A673 (cell line): ENCODE measurements at regions not wholly inside any gene's neighbourhood (a gene's known extent, or its start where the extent isn't known, plus 50 kb on each side); places are given as distances from the start of the nearest gene placed in this dataset.

ENCODE experiments used
- BruUV-seq: library from RNA; stranded (reverse); fragments of 400-500 nt; replicated peaks from 2 replicates; lab custom pipeline; 2021; lab: Mats Ljungman, UMichigan
- CTCF ChIA-PET: fragments of 300-600 bp; sonication (Branson Sonifier 250); formaldehyde crosslinking; loops from one replicate; lab custom pipeline; 2022; ENCODE audit warnings: antibody characterized with exemption; lab: Charles Lee
- POLR2A ChIA-PET: fragments of 300-600 bp; sonication (Branson Sonifier 250); formaldehyde crosslinking; loops from one replicate; lab custom pipeline; 2022; ENCODE audit warnings: antibody characterized with exemption; ENCODE audit not compliant: low non-redundant PET; lab: Charles Lee
- DNase-seq: peaks from one replicate; pipeline ENCODE4 v3.0.0-alpha.2; 2015; ENCODE audit warnings: low spot score
- H3K27ac ChIP-seq: fragments of 200-600 bp; sonication (generic); 2 replicates; pipeline ENCODE4 v1.5.1; 2016; ENCODE audit warnings: mixed run types, low read depth, mild to moderate bottlenecking, mixed read lengths, antibody characterized with exemption, low read length; ENCODE audit not compliant: poor library complexity, severe bottlenecking
- H3K27me3 ChIP-seq: fragments of 200-600 bp; sonication (generic); replicated peaks from 2 replicates; pipeline ENCODE4 v1.6.1; 2017; ENCODE audit warnings: mixed run types, low read depth, mild to moderate bottlenecking, mixed read lengths, antibody characterized with exemption, low read length; ENCODE audit not compliant: insufficient read depth, poor library complexity
- H3K36me3 ChIP-seq: fragments of 200-600 bp; sonication (generic); 2 replicates; pipeline ENCODE4 v1.6.1; 2016; ENCODE audit warnings: mixed run types, mild to moderate bottlenecking, mixed read lengths, antibody characterized with exemption, low read length; ENCODE audit not compliant: insufficient read depth, poor library complexity, severe bottlenecking
- H3K4me1 ChIP-seq: fragments of 200-600 bp; sonication (generic); 2 replicates; pipeline ENCODE4 v1.6.1; 2017; ENCODE audit warnings: mixed run types, mild to moderate bottlenecking, mixed read lengths, antibody characterized with exemption, low read length; ENCODE audit not compliant: insufficient read depth, poor library complexity, severe bottlenecking
- H3K4me3 ChIP-seq: fragments of 200-600 bp; sonication (generic); 2 replicates; pipeline ENCODE4 v1.5.1; 2016; ENCODE audit warnings: low read depth, mixed run types, mild to moderate bottlenecking, mixed read lengths, low read length; ENCODE audit not compliant: poor library complexity, severe bottlenecking
- H3K9me3 ChIP-seq: fragments of 200-600 bp; sonication (generic); 2 replicates; pipeline ENCODE4 v1.6.1; 2016; ENCODE audit warnings: mixed run types, low read depth, mild to moderate bottlenecking, mixed read lengths, antibody characterized with exemption, low read length; ENCODE audit not compliant: poor library complexity, severe bottlenecking
- CTCF ChIP-seq: fragments of 300-800, 200-600 bp; sonication (generic); conservative IDR thresholded peaks from 2 replicates; pipeline ENCODE4 v1.5.1; 2017; ENCODE audit warnings: low read depth, mild to moderate bottlenecking, antibody characterized with exemption, low read length, moderate library complexity, mixed read lengths
- EZH2 ChIP-seq: fragments of 200-600 bp; sonication (generic); IDR thresholded peaks from 2 replicates; pipeline ENCODE4 v1.6.1; 2017; ENCODE audit warnings: borderline replicate concordance, low read depth, mild to moderate bottlenecking, mixed read lengths, antibody characterized with exemption, low read length; ENCODE audit not compliant: poor library complexity, severe bottlenecking
- intact Hi-C: fragments of 100-400 bp; cut with micrococcal nuclease; formaldehyde crosslinking; loops from one replicate; pipeline ENCODE4 v1.10.0; 2022; ENCODE audit not compliant: unreplicated experiment

- no peak overlapping the region for H3K4me3 ChIP-seq
- intact Hi-C loops, result no loop called here
- no peak for DNase-seq
- H3K27ac ChIP-seq, result no peak overlapping the region
- no peak for TF ChIP-seq EZH2
- TF ChIP-seq CTCF, result no peak
- ChIA-PET CTCF (no interaction called here), POLR2A (no interaction called here)
- BruUV-seq, result no TSS peak
- peaks cover 32% of the 10 kb centered on the region for H3K27me3 ChIP-seq
- H3K9me3 ChIP-seq, result no peaks in the 10 kb centered on the region
- H3K4me1 ChIP-seq, result no peaks in the 10 kb centered on the region
- no peaks in the 10 kb centered on the region for H3K36me3 ChIP-seq
Measured at GRCh38 chr5:152118676-152119470, 194.2 kb upstream of the GLRA1 start.

DNA sequence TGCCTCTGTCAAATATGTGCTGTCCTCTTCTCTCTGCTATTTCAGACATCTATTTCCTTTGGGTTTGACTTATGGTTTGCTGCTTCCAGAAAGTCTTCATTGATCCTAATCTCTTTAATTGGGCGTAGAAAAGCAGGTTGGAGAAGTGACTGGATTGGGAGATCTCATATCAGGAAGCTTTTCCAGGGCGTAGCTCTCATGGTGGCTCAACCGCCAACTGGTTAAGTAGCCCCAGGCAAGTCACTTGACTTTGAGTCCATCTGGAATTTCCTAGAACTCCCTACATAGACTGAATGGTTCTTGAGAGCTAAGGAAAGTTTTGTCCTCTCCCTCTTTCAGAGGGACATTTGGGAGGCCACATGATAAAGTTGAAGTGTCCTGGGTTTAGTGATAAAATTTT lies 192.3 kb upstream of the GLRA1 start:
- Histone ChIP-seq H3K4me1 (no peaks in the 10 kb centered on the region), H3K27me3 (peaks cover 12% of the 10 kb centered on the region), H3K36me3 (no peaks in the 10 kb centered on the region), H3K27ac (no peak overlapping the region), H3K9me3 (no peaks in the 10 kb centered on the region), H3K4me3 (no peak overlapping the region)
- TF ChIP-seq EZH2, result no peak
- no peak for TF ChIP-seq CTCF
- no peak for DNase-seq
- ChIA-PET POLR2A (no interaction called here), CTCF (no interaction called here)
- no TSS peak for BruUV-seq
- intact Hi-C loops, result no loop called here

DNA sequence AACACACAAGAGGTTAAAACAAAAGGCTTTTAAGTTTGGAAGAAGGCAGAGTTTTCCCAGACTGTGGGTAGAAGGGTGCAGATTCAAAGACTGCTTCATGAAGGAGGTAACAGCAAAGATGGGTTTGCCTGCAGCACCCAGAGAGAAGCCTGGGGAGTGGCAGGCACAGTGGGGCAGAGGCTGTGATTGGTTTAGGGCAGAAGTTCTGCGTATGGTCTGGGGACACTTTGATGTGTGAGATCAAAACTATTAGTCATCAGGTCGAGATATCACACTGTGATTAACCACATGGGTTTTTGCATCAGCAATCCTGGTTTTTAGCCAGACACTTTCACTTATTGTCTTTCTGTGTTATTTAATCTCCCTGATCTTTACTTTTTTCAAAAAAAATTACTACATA lies 188.8 kb upstream of the GLRA1 start:
- no TSS peak for BruUV-seq
- no peaks in the 10 kb centered on the region for H3K36me3 ChIP-seq
- no peak for TF ChIP-seq EZH2
- H3K4me1 ChIP-seq, result no peaks in the 10 kb centered on the region
- intact Hi-C loops, result no loop called here
- H3K9me3 ChIP-seq, result no peaks in the 10 kb centered on the region
- DNase-seq, result no peak
- H3K4me3 ChIP-seq, result no peak overlapping the region
- H3K27me3 ChIP-seq, result no peaks in the 10 kb centered on the region
- no peak overlapping the region for H3K27ac ChIP-seq
- POLR2A ChIA-PET, result no interaction called here
- CTCF ChIA-PET, result no interaction called here

- BruUV-seq, result no TSS peak
- H3K4me3 ChIP-seq, result no peak overlapping the region
- POLR2A ChIA-PET, result no interaction called here
- H3K36me3 ChIP-seq, result no peaks in the 10 kb centered on the region
- peaks cover 11% of the 10 kb centered on the region for H3K27me3 ChIP-seq
- H3K4me1 ChIP-seq, result no peaks in the 10 kb centered on the region
- peak; percentile 2 for DNase-seq
- TF ChIP-seq EZH2, result no peak
- no peak for TF ChIP-seq CTCF
- CTCF ChIA-PET, result no interaction called here
- H3K9me3 ChIP-seq, result no peaks in the 10 kb centered on the region
- H3K27ac ChIP-seq, result no peak overlapping the region
- intact Hi-C loops, result no loop called here
Measured at GRCh38 chr5:152107220-152107619, 182.6 kb upstream of the GLRA1 start.
